ENCODE measurements at regions not wholly inside any gene's neighbourhood (a gene's known extent, or its start where the extent isn't known, plus 50 kb on each side); places are given as distances from the start of the nearest gene placed in this dataset.

GRCh38 chr2:128435576-128436478, 117.2 kb upstream of the HS6ST1 start:
- H3K4me1 ChIP-seq (ENCODE audit: low read length): no peaks in the 10 kb centered on the region
- H3K4me2 ChIP-seq (ENCODE audit: low read length): no peak overlapping the region
- no peaks in the 10 kb centered on the region for H3K36me3 ChIP-seq (replicated peaks; ENCODE audit: low read depth, low read length)
- no peak overlapping the region for H3K27ac ChIP-seq (ENCODE audit: low read length)
- no peaks in the 10 kb centered on the region for H3K9me3 ChIP-seq (ENCODE audit: insufficient read depth, low read length)
- H2AFZ ChIP-seq (ENCODE audit: low read depth, low read length): no peak overlapping the region
- TF ChIP-seq CTCF (IDR thresholded peaks at IDR 0.05; ENCODE audit: low read depth, low read length) (no peak), EZH2phosphoT487 (IDR thresholded peaks at IDR 0.05; ENCODE audit: low read depth) (no peak)
- H3K79me2 ChIP-seq (ENCODE audit: low read length): no peaks in the 10 kb centered on the region
- peaks cover 15% of the 10 kb centered on the region; the same call in 1 of the 2 replicates for H3K27me3 ChIP-seq (ENCODE audit: low read depth, low read length)
- no peak overlapping the region for H3K4me3 ChIP-seq (ENCODE audit: low read length)
- no peak overlapping the region for H3K9ac ChIP-seq (ENCODE audit: low read length)
- H4K20me1 ChIP-seq (ENCODE audit: insufficient read depth, low read length): no peaks in the 10 kb centered on the region

- Histone ChIP-seq H3K9me3 (ENCODE audit: insufficient read depth, low read length) (no peaks in the 10 kb centered on the region), H3K27ac (ENCODE audit: low read length) (no peak overlapping the region)
These were observed 118.0 kb upstream of the HS6ST1 start for GRCh38 chr2:128436479-128437203.

DNA sequence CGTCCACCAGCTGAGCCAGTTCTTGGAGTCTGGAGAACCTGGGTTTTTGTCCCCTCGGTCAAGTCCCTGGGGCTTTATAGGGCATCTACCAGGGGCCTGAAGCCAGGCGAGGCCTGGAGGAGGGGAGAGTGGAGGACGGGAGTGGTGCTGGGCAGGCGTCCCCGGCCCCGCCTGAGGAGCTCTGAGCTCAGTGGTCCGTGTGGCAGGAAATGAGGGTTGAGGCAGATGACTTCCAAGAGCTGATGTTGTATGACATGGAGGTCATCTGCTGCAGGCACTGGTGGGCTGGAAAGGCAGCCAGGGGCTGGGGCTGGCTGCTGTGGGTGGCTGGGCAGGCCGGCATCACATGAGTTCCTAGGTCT, 118.5 kb upstream of the HS6ST1 start:
- Histone ChIP-seq H3K27ac (ENCODE audit: low read length) (no peak overlapping the region), H3K9me3 (ENCODE audit: insufficient read depth, low read length) (no peaks in the 10 kb centered on the region), H3K36me3 (replicated peaks; ENCODE audit: low read depth, low read length) (no peaks in the 10 kb centered on the region), H3K4me1 (ENCODE audit: low read length) (peaks cover 5% of the 10 kb centered on the region; the same call in 1 of the 2 replicates), H3K9ac (ENCODE audit: low read length) (no peak overlapping the region), H3K4me3 (ENCODE audit: low read length) (no peak overlapping the region), H3K79me2 (ENCODE audit: low read length) (no peaks in the 10 kb centered on the region), H3K4me2 (ENCODE audit: low read length) (no peak overlapping the region), H2AFZ (ENCODE audit: low read depth, low read length) (no peak overlapping the region), H4K20me1 (ENCODE audit: insufficient read depth, low read length) (no peaks in the 10 kb centered on the region), H3K27me3 (ENCODE audit: low read depth, low read length) (peaks cover 3% of the 10 kb centered on the region; the same call in 1 of the 2 replicates)
- TF ChIP-seq CTCF (IDR thresholded peaks at IDR 0.05; ENCODE audit: low read depth, low read length) (no peak), EZH2phosphoT487 (IDR thresholded peaks at IDR 0.05; ENCODE audit: low read depth) (no peak)

More at GRCh38 chr2:128436479-128437203, 118.0 kb upstream of the HS6ST1 start:
- Histone ChIP-seq H3K4me2 (ENCODE audit: low read length) (no peak overlapping the region), H2AFZ (ENCODE audit: low read depth, low read length) (no peak overlapping the region), H3K27me3 (ENCODE audit: low read depth, low read length) (peaks cover 7% of the 10 kb centered on the region; the same call in 1 of the 2 replicates), H3K4me1 (ENCODE audit: low read length) (no peaks in the 10 kb centered on the region), H3K36me3 (replicated peaks; ENCODE audit: low read depth, low read length) (no peaks in the 10 kb centered on the region), H3K79me2 (ENCODE audit: low read length) (no peaks in the 10 kb centered on the region), H3K4me3 (ENCODE audit: low read length) (no peak overlapping the region), H3K9ac (ENCODE audit: low read length) (no peak overlapping the region), H4K20me1 (ENCODE audit: insufficient read depth, low read length) (no peaks in the 10 kb centered on the region)
- TF ChIP-seq CTCF (IDR thresholded peaks at IDR 0.05; ENCODE audit: low read depth, low read length) (no peak), EZH2phosphoT487 (IDR thresholded peaks at IDR 0.05; ENCODE audit: low read depth) (no peak)

GRCh38 chr2:128438091-128438490, 119.4 kb upstream of the HS6ST1 start:
- Histone ChIP-seq H3K4me3 (ENCODE audit: low read length) (no peak overlapping the region), H2AFZ (ENCODE audit: low read depth, low read length) (no peak overlapping the region), H3K9me3 (ENCODE audit: insufficient read depth, low read length) (no peaks in the 10 kb centered on the region), H3K4me1 (ENCODE audit: low read length) (peaks cover 7% of the 10 kb centered on the region; the same call in 1 of the 2 replicates), H4K20me1 (ENCODE audit: insufficient read depth, low read length) (no peaks in the 10 kb centered on the region), H3K27me3 (ENCODE audit: low read depth, low read length) (no peaks in the 10 kb centered on the region), H3K36me3 (replicated peaks; ENCODE audit: low read depth, low read length) (no peaks in the 10 kb centered on the region), H3K9ac (ENCODE audit: low read length) (no peak overlapping the region), H3K79me2 (ENCODE audit: low read length) (no peaks in the 10 kb centered on the region), H3K4me2 (ENCODE audit: low read length) (no peak overlapping the region), H3K27ac (ENCODE audit: low read length) (no peak overlapping the region)
- TF ChIP-seq CTCF (IDR thresholded peaks at IDR 0.05; ENCODE audit: low read depth, low read length): no peak
- no peak for TF ChIP-seq EZH2phosphoT487 (IDR thresholded peaks at IDR 0.05; ENCODE audit: low read depth)
